Renal pelvis (tissue), 1 donor: ENCODE measurements at regions not wholly inside any gene's neighbourhood (a gene's known extent, or its start where the extent isn't known, plus 50 kb on each side); places are given as distances from the start of the nearest gene placed in this dataset.
A peak's percentile ranks its signal among the peaks of the same experiment; 100 is the strongest.
"Not testable (repeated sequence)": the region's sequence is repeated elsewhere in the genome, so short reads cannot be mapped to it uniquely, and the experiment has no call there.

Experiments
- DNase-seq: peaks from one replicate; pipeline ENCODE4 v3.0.0-alpha.2; 2013

DNA sequence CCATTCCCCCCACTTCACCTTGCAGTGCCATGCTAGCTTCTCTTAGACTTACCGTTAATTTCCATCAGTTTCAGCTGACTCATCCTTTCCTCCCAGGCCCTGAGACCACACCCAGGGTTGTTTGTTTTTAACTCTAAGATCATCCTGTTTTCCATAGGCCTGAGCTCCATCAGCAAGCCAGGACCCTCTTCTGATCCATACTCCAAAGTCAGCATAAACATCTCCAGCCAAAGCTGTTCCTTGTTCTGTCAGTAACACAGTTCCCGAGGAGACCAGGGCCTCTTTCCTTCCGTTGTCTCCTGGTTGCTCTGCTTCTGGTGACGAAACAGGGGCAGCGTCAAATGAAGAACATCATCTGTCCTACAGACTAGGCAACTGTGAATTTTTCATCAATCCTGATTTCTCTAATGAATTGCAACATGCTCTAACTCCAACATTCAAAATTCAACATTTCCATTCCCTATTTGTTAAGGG is 83.8 kb upstream of the HNF1B start:
- no peak for DNase-seq

DNA sequence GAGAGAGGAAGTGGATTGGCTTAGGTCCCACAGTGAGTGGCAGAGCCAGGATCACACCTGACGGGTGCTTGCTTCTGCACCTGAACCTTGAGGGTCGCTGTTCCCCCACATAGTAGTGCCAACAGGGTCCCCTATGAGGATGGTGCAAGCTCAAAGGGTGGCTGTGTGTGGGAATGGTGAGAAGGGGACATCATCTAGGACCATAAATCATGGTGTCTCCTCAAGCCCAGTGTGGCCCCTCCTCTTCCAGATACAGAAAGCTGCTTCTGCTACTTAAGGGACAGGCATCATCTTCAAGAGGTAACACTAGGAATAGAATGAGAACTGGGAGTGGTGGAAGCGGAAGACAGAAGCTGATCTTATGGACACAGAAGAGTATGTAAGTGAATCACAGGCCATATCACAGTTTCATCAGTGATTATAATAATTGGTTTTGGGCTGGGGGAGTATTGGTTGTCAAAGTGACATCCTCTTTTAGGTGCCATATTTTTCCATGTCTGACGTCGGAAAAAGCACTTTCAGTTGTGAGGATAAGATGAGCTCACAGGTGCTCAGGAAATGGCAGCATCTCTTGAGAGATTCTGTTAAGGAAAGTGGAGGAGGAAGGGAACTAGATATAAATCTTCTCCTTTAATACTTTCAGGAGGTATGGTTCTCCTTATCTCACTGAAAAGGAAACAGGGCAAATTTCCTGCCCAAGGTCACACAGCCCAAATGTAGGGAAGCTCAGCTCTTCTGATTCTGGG is 83.2 kb upstream of the HNF1B start:
- DNase-seq, result no peak

DNA sequence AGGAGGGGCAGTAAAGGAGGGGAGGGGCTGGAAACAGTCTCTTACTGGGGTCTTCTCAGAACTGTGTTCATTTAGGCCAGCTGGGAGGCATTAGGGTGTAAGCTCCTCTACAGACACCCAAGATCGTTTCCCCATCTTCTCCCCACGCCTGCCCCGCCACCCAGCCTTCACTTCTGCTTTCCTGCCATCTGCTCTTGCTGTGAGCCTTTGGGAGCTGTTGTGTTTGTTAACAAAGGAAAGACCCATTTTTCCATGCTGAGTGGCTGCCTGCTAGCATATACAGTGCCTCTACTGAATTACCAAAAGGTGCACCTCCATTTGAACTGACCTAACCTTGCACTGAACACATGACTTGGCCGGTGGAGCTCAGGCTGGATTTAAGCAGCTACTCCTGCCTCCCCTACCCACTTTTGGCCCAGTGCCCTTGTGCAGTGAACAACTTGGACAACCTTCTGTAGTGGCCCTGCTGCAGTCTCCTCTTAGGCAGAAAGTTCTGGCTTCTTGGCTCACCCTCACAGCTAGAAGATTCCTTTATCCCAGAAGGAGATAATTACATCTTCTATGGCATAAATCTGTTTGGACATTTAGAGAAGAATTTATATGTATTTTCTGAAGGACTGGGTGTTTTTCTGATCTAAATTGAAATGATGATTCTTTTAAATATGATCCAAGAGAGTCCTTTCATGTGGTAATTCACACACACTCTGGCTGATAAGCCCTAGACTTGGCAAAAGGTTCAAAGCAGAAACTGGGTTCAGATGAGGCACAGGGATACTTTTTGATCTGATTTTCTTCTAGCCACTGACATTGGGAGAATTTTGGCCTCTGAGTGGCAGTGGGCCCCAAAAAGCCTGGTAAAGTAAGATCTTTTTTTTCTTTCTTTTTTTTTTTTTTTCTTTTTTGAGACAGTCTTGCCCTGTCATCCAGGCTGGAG is 81.9 kb upstream of the HNF1B start:
- no peak for DNase-seq

DNA sequence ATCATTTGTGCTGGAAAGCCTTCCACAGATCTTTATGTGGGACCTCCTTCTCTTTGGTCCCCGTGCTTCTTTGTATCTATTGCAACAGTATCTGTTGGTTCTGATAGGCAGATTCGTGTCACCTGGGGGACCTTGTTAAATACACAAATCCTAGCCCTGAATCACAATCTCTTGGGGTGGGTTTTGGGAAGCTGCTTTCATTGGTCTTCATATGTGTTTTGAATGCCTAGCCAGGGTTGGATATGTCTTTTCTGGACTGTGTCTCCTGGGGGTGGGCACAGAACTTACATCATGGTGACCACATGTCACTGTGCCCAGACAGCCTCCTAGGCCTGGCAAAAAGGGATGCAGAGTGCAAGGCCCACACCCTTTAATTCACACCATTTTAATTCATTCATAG is 81.0 kb upstream of the HNF1B start:
- DNase-seq, result no peak

DNA sequence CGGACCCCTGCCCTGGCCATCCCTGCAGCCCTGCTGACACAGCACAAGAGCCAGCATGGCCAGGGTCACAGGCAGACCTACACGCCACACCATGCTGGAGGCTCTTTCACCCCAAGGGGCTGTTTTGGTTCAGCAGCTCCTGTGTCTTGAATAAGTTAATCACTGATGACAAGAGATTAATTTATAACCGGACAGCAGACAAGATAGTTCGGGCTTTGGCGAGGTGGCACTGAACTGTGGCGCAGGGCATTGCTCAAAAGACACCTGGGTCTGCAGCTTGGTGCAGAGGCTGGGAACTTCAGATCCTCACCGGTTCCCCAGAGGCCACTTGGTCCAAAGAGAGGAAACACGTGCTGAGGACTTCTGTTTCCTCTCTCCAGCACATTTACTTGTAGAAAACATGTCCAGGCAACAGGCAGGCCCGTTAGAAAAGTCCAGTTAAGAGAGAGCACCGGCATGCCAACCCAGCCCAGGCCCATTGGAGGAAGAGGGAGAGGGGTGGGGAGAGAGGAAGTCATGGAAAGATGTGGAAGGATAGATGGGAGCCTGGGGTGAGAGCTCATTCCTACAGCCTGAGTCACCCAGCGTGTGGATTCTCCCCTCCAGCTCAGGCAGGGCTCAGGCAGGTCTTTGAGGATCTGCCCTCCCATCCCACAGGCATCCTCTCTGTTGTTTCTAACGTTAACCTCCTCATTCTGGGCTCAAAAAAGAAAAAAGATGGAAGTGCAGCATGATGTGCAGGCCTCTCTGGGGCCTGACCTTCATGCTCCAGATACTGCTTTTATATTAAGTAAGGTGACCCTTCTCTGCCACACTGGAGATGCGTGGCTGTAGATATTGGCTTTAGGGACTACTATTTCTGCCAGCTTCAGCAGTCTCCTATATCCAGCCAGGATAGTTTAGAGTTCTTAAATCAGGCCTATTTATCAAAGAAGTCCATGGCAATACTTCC is 80.0 kb upstream of the HNF1B start:
- DNase-seq, result peak; percentile 33

DNA sequence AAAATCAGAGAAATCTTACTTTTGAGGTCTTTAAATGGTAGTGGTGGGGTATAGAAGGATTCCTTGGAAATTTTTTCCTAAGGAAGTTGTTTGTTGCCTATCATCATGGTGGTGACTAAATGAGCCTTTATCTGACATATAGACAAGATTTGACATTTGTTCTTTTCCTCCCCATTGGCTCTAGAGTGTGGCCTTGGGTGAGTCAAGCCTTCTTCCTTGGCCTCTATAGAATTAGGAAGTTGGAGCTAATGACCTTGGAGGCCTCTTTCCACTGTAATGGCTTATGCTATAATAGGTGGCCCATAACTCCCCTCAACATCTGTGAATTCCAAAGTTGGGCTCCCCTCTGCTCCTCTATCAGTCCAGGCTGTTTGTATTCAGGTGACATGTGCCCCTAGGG is 79.1 kb upstream of the HNF1B start:
- no peak for DNase-seq

DNA sequence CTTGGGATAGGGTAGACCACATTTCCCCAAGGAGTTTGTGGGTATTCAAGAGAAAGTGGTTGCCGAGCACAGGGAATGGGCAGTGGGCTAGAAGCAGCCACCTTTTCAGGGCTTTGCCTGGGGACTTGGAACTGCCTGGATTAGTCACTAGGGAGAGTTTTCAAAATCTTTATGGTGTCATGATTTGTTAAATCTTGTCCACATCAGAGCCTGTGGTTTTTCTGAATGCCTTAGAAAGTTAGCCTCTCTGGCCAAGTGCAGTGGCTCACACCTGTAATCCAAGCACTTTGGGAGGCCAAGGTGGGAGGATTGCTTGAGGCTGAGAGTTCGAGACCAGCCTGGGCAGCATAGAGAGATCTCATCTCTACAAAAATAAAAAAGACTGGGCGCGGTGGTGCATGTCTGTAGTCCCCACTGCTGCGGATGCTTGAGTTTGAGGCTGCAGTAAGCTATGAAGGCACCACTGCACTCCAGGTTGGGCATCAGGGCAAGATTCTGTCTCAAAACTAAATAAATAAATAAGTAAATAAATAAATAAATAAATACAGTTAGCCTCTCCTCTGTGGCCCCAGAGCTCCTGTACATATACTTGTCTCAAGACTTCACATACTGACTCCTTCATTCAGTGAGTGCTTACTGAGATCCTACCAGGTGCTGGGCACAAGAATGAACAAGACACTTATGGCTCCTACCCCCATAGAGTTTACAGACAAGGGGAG is 76.3 kb upstream of the HNF1B start:
- DNase-seq, result no peak

DNA sequence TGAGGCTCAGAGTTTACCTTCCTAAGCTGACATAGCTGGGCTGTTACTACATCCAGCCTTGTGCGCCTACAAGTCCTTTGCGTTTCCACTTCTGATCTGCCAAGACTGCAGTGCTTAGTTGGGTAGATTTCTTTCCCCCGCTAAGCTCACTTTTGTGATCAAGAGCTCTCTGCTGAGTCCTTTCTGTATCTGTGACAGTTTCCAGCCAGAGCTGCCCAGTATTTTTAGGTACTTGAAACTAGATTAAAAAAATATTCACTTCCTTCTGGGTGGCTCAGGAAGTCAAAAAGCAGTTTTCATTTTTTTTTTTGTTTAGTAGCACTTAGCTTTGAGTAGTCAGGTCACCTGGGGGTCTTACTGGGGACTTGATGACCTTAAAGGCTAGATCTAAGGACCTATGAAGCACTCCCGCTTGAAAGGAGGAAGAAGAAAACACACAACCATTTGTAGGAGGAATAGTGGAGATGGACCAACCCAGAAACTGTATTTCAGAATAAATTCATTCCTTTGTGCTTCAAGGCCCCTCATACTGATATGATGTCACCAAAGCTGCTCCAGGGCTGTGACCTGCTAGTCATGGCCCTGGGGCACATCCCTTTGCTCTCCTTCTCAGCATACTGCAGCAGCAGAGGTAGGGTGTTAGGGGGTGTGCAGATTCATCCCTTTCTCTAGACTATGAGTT is 75.6 kb upstream of the HNF1B start:
- DNase-seq, result no peak

DNA sequence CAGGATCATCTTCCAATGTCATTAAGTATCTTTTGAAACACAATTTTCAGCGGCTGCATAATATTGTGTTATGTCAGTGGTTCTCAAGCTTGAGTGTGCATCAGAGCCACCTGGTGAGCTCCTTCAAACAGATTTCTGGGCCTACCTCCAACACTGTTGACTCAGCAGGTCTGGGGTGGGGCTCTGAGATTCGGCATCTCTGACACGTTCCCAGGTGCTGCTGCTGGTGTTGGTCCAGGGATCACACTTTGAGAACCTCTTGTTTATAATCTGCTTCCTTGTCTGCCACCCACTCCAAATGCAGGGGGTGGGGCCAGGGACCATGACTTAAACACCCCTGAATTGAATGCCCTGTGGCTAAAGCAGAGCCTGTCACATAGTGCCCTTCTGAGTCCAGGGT is 73.8 kb upstream of the HNF1B start:
- no peak for DNase-seq

DNA sequence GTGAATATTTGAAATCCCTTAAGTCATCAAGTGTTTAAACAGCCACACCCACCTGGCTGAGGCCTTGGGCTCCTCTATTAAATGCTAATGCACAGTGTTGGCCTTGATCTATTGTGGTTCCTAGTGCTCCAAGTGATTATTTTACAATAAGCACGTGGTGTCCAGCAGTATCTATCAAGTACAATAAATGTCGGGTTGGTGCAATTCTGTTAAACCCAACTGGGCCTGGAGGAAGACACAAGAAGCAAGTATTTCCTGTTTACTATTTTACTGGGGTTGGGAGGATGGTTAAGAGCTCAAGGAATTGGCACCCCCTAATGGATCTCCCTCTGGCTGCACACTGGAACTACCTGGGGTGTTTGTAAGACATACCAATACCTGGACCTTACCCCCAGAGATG is 72.1 kb upstream of the HNF1B start:
- DNase-seq, result no peak

DNA sequence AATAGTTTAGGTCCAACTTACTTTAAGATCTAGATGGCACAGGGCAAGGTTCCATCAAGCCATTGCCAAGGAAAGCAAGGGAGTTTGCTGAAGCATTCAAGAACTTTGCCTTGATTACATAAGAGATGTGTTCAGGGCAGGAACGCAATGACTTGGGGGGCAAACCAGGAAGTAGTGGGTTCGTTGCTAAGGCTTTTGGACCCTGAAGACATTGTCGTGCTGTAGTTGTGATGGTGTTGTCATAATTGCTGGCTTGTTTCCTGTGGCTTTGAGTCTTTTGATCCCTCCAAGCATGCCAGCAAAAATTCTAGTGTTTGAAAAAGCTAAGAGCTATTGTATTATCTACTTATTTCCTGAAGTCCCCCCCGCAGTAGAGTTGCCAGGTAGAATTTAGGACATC is 70.7 kb upstream of the HNF1B start:
- DNase-seq, result no peak

DNA sequence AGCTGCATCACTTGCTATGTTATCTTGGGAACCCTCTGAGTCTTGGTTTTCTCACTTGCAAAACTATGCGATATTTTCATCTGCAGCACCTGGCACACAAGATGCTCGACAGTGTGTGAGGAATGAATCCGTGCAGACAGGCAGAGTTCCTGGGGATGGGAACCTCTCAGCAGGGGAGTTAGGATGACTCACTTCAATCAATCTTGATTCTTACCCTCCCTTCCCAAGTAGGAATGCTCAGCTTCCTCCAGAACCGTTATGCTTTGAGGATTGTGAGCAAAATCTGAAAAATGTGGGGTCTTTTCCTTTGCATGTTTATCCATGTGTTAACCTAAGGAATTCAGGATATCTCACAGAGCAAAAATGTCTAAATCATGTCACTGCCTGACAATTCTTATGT is 68.9 kb upstream of the HNF1B start:
- no peak for DNase-seq

DNA sequence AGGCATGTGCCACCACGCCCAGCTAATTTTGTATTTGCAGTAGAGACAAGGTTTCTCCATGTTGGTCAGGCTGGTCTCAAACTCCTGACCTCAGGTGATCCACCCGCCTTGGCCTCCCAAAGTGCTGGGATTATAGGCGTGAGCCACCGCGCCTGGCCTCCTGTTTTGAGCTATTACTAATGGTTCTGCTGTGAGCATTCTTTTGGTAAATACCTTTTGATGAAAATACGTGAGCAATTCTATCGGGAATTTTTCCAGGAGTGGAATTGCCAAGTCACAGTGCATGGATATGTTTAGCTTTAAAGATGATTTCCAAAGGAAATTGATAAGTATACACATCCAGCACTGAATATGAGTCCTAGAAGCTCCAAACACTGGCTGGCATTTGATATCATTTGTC is 64.0 kb upstream of the HNF1B start:
- DNase-seq, result not testable (repeated sequence)

DNA sequence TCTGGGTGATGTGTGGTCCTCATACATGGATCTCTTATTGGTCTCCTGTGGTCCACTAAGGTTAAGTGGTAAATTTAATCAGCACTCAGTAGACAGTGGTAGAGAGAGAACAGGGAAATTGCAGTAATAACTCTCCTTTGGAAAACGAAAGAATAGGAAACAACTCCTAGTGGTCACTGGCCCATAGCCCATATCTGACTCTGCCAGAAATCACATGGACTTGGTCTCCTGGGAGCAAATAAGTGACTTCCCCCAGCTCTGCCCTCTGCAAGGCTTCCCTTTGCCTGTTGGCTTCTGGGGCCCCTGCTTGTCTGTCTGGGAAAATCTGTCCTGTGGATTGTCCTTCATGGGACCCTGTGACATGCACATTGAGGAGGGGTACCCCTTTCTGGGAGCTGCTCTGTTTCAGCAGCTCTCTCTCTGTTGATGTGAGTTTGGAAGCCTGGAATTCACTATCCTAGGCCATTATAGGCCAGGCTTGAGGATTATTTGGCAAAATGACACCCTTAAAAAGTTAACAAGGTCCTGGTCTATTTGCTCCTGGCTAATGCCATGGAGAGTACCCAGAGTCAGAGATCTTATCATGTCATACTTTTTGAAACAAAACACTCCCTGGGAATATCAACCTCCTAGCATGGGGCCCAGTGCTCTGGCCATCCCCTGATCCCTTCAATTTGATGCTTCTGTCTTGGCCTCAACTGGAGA is 58.0 kb upstream of the HNF1B start:
- DNase-seq, result no peak

DNA sequence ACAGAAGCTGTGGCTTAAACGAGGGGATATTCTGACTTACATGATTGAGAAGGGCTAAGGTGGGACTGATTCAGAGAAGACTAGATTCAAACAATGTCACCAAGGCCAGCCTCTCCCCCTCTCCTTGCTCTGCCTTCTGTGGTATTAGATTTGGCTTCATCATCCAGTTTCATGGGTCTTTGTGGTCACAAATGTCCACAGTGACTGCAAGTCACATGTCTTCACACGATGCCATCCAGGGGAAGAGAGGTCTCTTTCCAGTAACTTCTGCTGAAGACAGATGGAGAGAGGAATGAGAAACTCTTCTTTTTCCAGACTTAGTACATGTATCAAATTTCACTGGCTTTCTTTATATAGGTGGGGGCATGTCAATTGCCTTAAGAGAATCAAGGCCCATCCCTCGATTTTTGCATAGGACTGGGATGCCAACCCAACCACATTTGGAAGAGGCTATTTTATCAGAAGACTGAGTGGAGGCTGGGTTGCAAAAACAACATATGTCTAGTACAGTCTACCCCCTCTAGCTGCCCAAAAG is 57.3 kb upstream of the HNF1B start:
- no peak for DNase-seq

DNA sequence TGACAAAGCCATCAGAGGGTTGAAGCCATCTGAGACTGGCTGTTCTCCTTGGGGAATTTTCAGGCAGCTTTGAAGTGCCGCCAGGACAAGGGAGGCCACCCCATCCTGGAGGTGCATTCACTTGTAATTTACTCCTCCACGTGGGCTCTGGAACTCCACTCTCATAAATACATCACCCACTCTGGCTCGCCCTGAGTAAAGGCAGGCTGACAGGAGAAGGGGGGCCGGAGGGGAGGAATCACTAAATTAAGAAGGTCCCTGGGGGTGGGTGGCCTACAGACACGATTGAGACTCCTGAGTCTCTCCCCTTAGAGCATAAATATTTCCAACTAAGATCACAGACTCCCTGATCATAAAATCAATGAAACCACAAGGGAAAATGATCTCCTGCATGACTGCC is 56.3 kb upstream of the HNF1B start:
- no peak for DNase-seq

DNA sequence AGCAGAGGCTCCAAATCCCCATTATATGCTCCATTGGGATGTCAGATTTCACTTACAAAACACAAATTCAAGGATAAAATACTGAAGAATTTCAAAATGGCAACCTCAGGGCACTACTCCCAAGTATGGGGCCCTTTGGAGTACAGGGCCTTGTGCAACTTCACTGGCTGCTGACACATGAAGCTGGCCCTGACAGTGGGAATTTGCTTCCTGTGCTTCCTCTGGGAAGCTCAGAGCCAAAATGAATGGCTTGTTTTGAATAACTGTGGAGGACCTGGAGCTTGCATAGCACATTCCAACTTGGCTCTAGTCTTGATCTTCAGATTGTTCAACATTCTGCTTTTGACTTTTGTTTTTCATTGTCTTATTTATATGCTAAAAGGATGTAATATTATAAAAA is 52.3 kb upstream of the HNF1B start:
- DNase-seq, result no peak

DNA sequence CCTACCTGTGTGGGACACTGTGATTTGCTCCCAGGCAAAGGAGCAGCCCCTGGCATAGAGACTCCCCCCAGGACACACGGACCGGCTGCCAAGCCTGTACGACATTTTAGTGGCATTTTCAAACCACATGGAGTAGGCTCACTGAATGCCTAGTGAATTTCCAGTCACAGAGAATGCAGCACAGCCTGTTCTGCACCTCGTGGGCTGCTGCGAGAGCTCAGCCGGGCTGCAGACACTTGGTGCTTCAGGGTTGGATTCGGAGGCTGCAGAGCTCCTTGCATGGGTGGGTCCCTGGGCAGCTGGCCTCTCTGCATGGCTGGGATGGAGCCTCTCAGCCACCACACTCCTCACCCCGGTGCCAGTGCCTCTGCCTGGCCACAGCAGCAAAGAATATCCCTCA is 51.2 kb upstream of the HNF1B start:
- DNase-seq, result no peak
